Endothelial cell of umbilical vein (primary cell): ENCODE measurements at regions not wholly inside any gene's neighbourhood (a gene's known extent, or its start where the extent isn't known, plus 50 kb on each side); places are given as distances from the start of the nearest gene placed in this dataset.

Source experiments
- BruUV-seq: library from RNA; stranded (reverse); fragments of 400-500 nt; replicated peaks from 2 replicates; lab custom pipeline; 2021; lab: Mats Ljungman, UMichigan
- CTCF ChIA-PET: fragments of 300-600, 350-600 bp; sonication (Branson Sonifier 250); formaldehyde crosslinking; loops from one replicate; lab custom pipeline; 2021; ENCODE audit warnings: antibody characterized with exemption, inconsistent platforms; lab: Charles Lee
- POLR2A ChIA-PET: fragments of 300-600, 350-600 bp; sonication (Branson Sonifier 250); formaldehyde crosslinking; loops from one replicate; lab custom pipeline; 2021; ENCODE audit warnings: antibody characterized with exemption, inconsistent platforms; lab: Charles Lee
- DNase-seq: peaks from one replicate; pipeline ENCODE4 v3.0.0-alpha.2; 2011; ENCODE audit warnings: low read depth, low spot score
- FAIRE-seq: peaks from 2 replicates; lab custom pipeline; 2011; peaks lifted over from hg19 to GRCh38; lab: Jason Lieb, UNC
- H2AFZ ChIP-seq: 2 replicates; pipeline ENCODE4 v1.6.0; 2012; ENCODE audit warnings: low read depth, low read length, control low read depth, inconsistent platforms
- H3K27ac ChIP-seq: 2 replicates; pipeline ENCODE4 v1.5.1; 2011; ENCODE audit warnings: low read depth, mild to moderate bottlenecking, control low read depth, low read length, moderate library complexity; ENCODE audit not compliant: insufficient read depth
- H3K27me3 ChIP-seq, 2 experiments: 2 replicates each; pipeline versions ENCODE4 v1.6.0 to v1.6.1; 2011; ENCODE audit warnings: low read length in 2 of 2, mixed read lengths in 1 of 2; ENCODE audit not compliant: control insufficient read depth in 2 of 2, insufficient read depth in 2 of 2
- H3K36me3 ChIP-seq, 2 experiments: 2 replicates in 1 of 2; 3 replicates in 1 of 2; pipeline ENCODE4 v1.5.1; 2011; ENCODE audit warnings: low read length in 2 of 2, mild to moderate bottlenecking in 1 of 2, moderate library complexity in 1 of 2; ENCODE audit not compliant: control insufficient read depth in 2 of 2, insufficient read depth in 2 of 2; ENCODE audit errors: extremely low read depth in 1 of 2
- H3K4me1 ChIP-seq: 3 replicates; pipeline ENCODE4 v1.5.1; 2011; ENCODE audit warnings: mild to moderate bottlenecking, low read length; ENCODE audit not compliant: control insufficient read depth, insufficient read depth; ENCODE audit errors: extremely low read depth
- H3K4me2 ChIP-seq: 2 replicates; pipeline ENCODE4 v1.6.1; 2011; ENCODE audit warnings: low read length, control low read depth, mixed read lengths; ENCODE audit not compliant: insufficient read depth
- H3K4me3 ChIP-seq, 3 experiments: fragments of 200-600 bp in 1 of 3; sonication (generic), shearing (Covaris generic) in 1 of 3; replicated peaks in 1 of 3; 2 replicates each; pipeline ENCODE4 v1.5.1; 2011 to 2016; ENCODE audit warnings: control low read depth in 3 of 3, low read length in 3 of 3, mild to moderate bottlenecking in 2 of 3, inconsistent platforms in 1 of 3, low read depth in 1 of 3, moderate library complexity in 1 of 3; ENCODE audit not compliant: insufficient read depth in 1 of 3
- H3K79me2 ChIP-seq: 2 replicates; pipeline ENCODE4 v1.6.0; 2012; ENCODE audit warnings: low read length, inconsistent platforms; ENCODE audit not compliant: control insufficient read depth, insufficient read depth
- H3K9ac ChIP-seq: replicated peaks from 2 replicates; pipeline ENCODE3; 2011; ENCODE audit warnings: low read length, control low read depth; ENCODE audit not compliant: insufficient read depth; ENCODE audit errors: extremely low read depth
- H3K9me1 ChIP-seq: replicated peaks from 3 replicates; pipeline ENCODE4 v1.6.0; 2011; ENCODE audit warnings: mild to moderate bottlenecking, low read length; ENCODE audit not compliant: control insufficient read depth, insufficient read depth; ENCODE audit errors: extremely low read depth
- H3K9me3 ChIP-seq: replicated peaks from 2 replicates; pipeline ENCODE4 v1.5.1; 2012; ENCODE audit warnings: low read length, inconsistent platforms; ENCODE audit not compliant: control insufficient read depth, insufficient read depth
- H4K20me1 ChIP-seq: replicated peaks from 2 replicates; pipeline ENCODE3; 2011; ENCODE audit warnings: mild to moderate bottlenecking, low read length; ENCODE audit not compliant: control insufficient read depth, insufficient read depth; ENCODE audit errors: extremely low read depth
- EZH2 ChIP-seq: IDR thresholded peaks from 2 replicates; pipeline ENCODE4 v1.6.1; 2012; ENCODE audit warnings: borderline replicate concordance, low read depth, mild to moderate bottlenecking, moderate library complexity, low read length, inconsistent platforms; ENCODE audit not compliant: severe bottlenecking
- FOS ChIP-seq: IDR thresholded peaks from 2 replicates; pipeline ENCODE4 v1.6.1; 2011; ENCODE audit warnings: mild to moderate bottlenecking, low read length, moderate library complexity, borderline replicate concordance; ENCODE audit not compliant: insufficient read depth
- JUN ChIP-seq: IDR thresholded peaks from 2 replicates; pipeline ENCODE4 v1.6.1; 2011; ENCODE audit warnings: borderline replicate concordance, low read depth; ENCODE audit not compliant: insufficient read length, insufficient read depth
- MYC ChIP-seq: IDR thresholded peaks from one replicate; pipeline ENCODE4 v1.6.1; 2011; ENCODE audit warnings: mild to moderate bottlenecking, low read depth, low read length
- POLR2A ChIP-seq: IDR thresholded peaks from 2 replicates; pipeline ENCODE4 v1.6.1; 2012; ENCODE audit warnings: low read depth, mild to moderate bottlenecking, control low read depth, low read length
- POLR2AphosphoS5 ChIP-seq: IDR thresholded peaks from 2 replicates; pipeline ENCODE4 v1.6.1; 2012; ENCODE audit warnings: low read depth, mild to moderate bottlenecking, control low read depth, low read length, moderate library complexity; ENCODE audit not compliant: insufficient read depth
- dilution Hi-C: fragments of 300-500 bp; cut with MboI; formaldehyde crosslinking; loops from one replicate; pipeline ENCODE4 v1.15.0; 2019; ENCODE audit warnings: low sequenced_read_pairs; ENCODE audit not compliant: extremely low pct_ligation_motif_present
- intact Hi-C: fragments of 100-400 bp; cut with micrococcal nuclease; formaldehyde crosslinking; loops from one replicate; pipeline ENCODE4 v1.10.0; 2022
- TF ChIP-seq, protein P1 (sequence below), 2 donors: IDR thresholded peaks; 1 replicate in 1 of 2; 2 replicates in 1 of 2; pipeline ENCODE4 v1.5.1; 2011; ENCODE audit warnings: low read length in 2 of 2, mild to moderate bottlenecking in 2 of 2, moderate library complexity in 2 of 2, control low read depth in 1 of 2, inconsistent platforms in 1 of 2, low read depth in 1 of 2; ENCODE audit not compliant: insufficient read depth in 1 of 2; ENCODE audit errors: extremely low read depth in 1 of 2
- TF ChIP-seq, protein P2 (sequence below): IDR thresholded peaks from 2 replicates; pipeline ENCODE4 v1.6.1; 2011; ENCODE audit not compliant: insufficient read depth, insufficient read length

DNA sequence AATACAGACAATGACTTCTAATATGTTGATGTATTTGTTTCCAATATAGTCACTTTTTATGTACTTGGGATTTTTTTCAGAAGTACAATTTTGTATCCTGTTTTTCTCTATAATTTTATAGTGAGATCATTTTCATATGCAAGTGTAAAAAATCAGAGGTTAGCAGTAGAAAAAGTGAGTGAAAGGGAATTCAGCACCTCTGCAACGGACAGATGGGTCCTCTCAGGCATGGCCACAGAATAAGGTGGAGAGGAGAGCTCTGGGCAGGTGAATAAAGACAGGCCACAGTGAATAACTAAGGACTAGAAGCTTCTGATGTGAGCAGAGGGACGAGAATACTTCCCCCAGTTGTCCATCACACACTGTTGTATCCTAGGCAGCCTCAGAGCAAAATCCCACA is 210.1 kb upstream of the CNR1 start:
- ChIA-PET POLR2A (no interaction called here), CTCF (interaction anchor here (0.9 to 1.2 kb wide), 5 partner anchors 9 to 117 kb away, joined by 3 to 4 read pairs (median 3); no protein-coding TSS in a partner anchor)
- peak overlapping the region; percentile 10 for H3K27ac ChIP-seq
- dilution Hi-C loops (no loop called here), intact Hi-C loops (no loop called here)
- no peaks in the 10 kb centered on the region for H3K27me3 ChIP-seq
- no peaks in the 10 kb centered on the region for H3K9me3 ChIP-seq
- TF ChIP-seq EZH2 (no peak), POLR2A (no peak), POLR2AphosphoS5 (no peak)
- TF ChIP-seq, protein P1, sequence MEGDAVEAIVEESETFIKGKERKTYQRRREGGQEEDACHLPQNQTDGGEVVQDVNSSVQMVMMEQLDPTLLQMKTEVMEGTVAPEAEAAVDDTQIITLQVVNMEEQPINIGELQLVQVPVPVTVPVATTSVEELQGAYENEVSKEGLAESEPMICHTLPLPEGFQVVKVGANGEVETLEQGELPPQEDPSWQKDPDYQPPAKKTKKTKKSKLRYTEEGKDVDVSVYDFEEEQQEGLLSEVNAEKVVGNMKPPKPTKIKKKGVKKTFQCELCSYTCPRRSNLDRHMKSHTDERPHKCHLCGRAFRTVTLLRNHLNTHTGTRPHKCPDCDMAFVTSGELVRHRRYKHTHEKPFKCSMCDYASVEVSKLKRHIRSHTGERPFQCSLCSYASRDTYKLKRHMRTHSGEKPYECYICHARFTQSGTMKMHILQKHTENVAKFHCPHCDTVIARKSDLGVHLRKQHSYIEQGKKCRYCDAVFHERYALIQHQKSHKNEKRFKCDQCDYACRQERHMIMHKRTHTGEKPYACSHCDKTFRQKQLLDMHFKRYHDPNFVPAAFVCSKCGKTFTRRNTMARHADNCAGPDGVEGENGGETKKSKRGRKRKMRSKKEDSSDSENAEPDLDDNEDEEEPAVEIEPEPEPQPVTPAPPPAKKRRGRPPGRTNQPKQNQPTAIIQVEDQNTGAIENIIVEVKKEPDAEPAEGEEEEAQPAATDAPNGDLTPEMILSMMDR (IDR thresholded peaks at IDR 0.05; ENCODE audit: extremely low read depth in 1 of 2, insufficient read depth in 1 of 2, low read depth in 1 of 2, low read length in 2 of 2) = no peak
- H3K9me1 ChIP-seq = no peaks in the 10 kb centered on the region
- no peak overlapping the region for H3K4me3 ChIP-seq
- H4K20me1 ChIP-seq = no peaks in the 10 kb centered on the region
- no TSS peak for BruUV-seq
- H3K36me3 ChIP-seq = no peaks in the 10 kb centered on the region
- H3K9ac ChIP-seq = no peak overlapping the region
- peaks cover 36% of the 10 kb centered on the region for H3K4me1 ChIP-seq
- no peak overlapping the region for H2AFZ ChIP-seq
- no peak overlapping the region for H3K4me2 ChIP-seq
- DNase-seq = peak; percentile 15
- no peaks in the 10 kb centered on the region for H3K79me2 ChIP-seq
- no peak for FAIRE-seq

DNA sequence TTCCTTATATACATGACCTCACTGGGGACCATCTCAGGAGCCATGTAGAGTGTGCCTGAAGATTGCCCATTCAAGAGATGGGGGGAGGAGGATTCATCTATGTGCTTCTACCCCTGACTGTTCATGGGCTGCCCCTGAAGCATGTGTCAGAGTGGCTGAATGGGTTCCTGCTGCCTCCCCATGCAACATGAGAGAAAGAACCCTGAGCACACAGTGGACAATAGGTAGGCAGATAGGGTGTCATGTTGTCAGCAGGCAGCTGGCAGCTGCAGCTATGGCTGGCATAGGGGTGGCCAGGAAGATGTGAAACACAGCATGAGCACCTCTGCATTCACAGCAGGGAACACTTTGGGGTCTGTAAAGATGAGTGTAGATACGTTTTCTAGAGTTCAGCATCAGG is 208.4 kb upstream of the CNR1 start:
- DNase-seq (no peak), FAIRE-seq (no peak)
- dilution Hi-C loops (no loop called here), intact Hi-C loops (no loop called here)
- Histone ChIP-seq H3K79me2 (no peaks in the 10 kb centered on the region), H4K20me1 (no peaks in the 10 kb centered on the region), H3K4me2 (no peak overlapping the region), H3K9ac (no peak overlapping the region), H3K4me1 (peaks cover 19% of the 10 kb centered on the region), H2AFZ (no peak overlapping the region), H3K27ac (no peak overlapping the region), H3K27me3 (no peaks in the 10 kb centered on the region), H3K9me3 (no peaks in the 10 kb centered on the region), H3K36me3 (no peaks in the 10 kb centered on the region), H3K9me1 (no peaks in the 10 kb centered on the region), H3K4me3 (no peak overlapping the region)
- ChIA-PET POLR2A (interaction anchor here (0.7 kb wide), 1 partner anchor 412 kb away, joined by 3 read pairs; no protein-coding TSS in a partner anchor), CTCF (interaction anchor here (0.7 kb wide), 1 partner anchor 1058 kb away, joined by 3 read pairs; no protein-coding TSS in a partner anchor)
- TF ChIP-seq EZH2 (no peak), POLR2AphosphoS5 (no peak), MYC (no peak), JUN (no peak), FOS (no peak)
- TF ChIP-seq, protein P1 (IDR thresholded peaks at IDR 0.05; ENCODE audit: extremely low read depth in 1 of 2, insufficient read depth in 1 of 2, low read depth in 1 of 2, low read length in 2 of 2) = no peak
- TF ChIP-seq, protein P2, sequence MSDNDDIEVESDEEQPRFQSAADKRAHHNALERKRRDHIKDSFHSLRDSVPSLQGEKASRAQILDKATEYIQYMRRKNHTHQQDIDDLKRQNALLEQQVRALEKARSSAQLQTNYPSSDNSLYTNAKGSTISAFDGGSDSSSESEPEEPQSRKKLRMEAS = no peak
- no TSS peak for BruUV-seq
